Glutamatergic neuron (in vitro differentiated cells): ENCODE measurements at regions not wholly inside any gene's neighbourhood (a gene's known extent, or its start where the extent isn't known, plus 50 kb on each side); places are given as distances from the start of the nearest gene placed in this dataset.

Experiments used
- DNase-seq: peaks from one replicate; pipeline ENCODE4 v3.0.0; 2022
- H3K27ac Mint-ChIP-seq: one replicate; pipeline ENCODE4 v1.8.0; 2020; ENCODE audit warnings: mild to moderate bottlenecking, mixed read lengths, inconsistent platforms; ENCODE audit not compliant: unreplicated experiment
- H3K27me3 Mint-ChIP-seq: one replicate; pipeline ENCODE4 v1.8.0; 2020; ENCODE audit warnings: mild to moderate bottlenecking, moderate library complexity, mixed read lengths, inconsistent platforms; ENCODE audit not compliant: unreplicated experiment
- H3K36me3 Mint-ChIP-seq: one replicate; pipeline ENCODE4 v1.8.0; 2020; ENCODE audit warnings: mild to moderate bottlenecking, mixed read lengths, inconsistent platforms; ENCODE audit not compliant: unreplicated experiment
- H3K4me1 Mint-ChIP-seq: one replicate; pipeline ENCODE4 v1.8.0; 2020; ENCODE audit warnings: mild to moderate bottlenecking, low read depth, mixed read lengths, inconsistent platforms; ENCODE audit not compliant: unreplicated experiment
- H3K4me3 Mint-ChIP-seq: one replicate; pipeline ENCODE4 v1.8.0; 2020; ENCODE audit warnings: mild to moderate bottlenecking, mixed read lengths, inconsistent platforms; ENCODE audit not compliant: unreplicated experiment
- H3K9me3 Mint-ChIP-seq: one replicate; pipeline ENCODE4 v1.8.0; 2020; ENCODE audit warnings: mild to moderate bottlenecking, moderate library complexity, mixed read lengths, inconsistent platforms; ENCODE audit not compliant: unreplicated experiment
- CTCF ChIP-seq: fragments of 200-600 bp; sonication (generic); IDR thresholded peaks from one replicate; pipeline ENCODE4 v1.5.0; 2021; ENCODE audit not compliant: partially characterized antibody, unreplicated experiment

GRCh38 chr19:31817971-31818797, 468.9 kb upstream of the TSHZ3 start:
- no peak for DNase-seq
- peaks cover 6% of the 10 kb centered on the region for H3K9me3 Mint-ChIP-seq
- no peaks in the 10 kb centered on the region for H3K4me1 Mint-ChIP-seq
- no peak overlapping the region for H3K27ac Mint-ChIP-seq
- H3K27me3 Mint-ChIP-seq: peaks cover 1% of the 10 kb centered on the region
- TF ChIP-seq CTCF: no peak
- no peak overlapping the region for H3K4me3 Mint-ChIP-seq
- H3K36me3 Mint-ChIP-seq: no peaks in the 10 kb centered on the region

DNA sequence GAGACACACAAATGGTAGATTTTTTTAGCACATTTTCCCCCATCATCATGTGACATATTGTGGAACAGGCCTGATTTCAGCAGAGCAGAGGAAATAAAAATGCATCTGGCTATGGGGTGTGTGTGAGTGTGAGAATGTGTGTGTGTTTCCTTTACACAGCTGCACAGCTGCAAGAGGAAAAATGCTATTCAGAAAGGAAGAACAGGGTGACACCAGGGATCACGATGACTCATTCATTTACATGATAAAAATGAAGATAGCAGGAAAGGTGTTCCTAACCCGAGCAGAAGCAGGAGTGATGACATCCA, 469.5 kb upstream of the TSHZ3 start:
- Mint-ChIP-seq H3K27ac (no peak overlapping the region), H3K36me3 (no peaks in the 10 kb centered on the region), H3K27me3 (no peaks in the 10 kb centered on the region), H3K4me3 (no peak overlapping the region), H3K9me3 (peaks cover 4% of the 10 kb centered on the region), H3K4me1 (no peaks in the 10 kb centered on the region)
- no peak for DNase-seq
- TF ChIP-seq CTCF: no peak

DNA sequence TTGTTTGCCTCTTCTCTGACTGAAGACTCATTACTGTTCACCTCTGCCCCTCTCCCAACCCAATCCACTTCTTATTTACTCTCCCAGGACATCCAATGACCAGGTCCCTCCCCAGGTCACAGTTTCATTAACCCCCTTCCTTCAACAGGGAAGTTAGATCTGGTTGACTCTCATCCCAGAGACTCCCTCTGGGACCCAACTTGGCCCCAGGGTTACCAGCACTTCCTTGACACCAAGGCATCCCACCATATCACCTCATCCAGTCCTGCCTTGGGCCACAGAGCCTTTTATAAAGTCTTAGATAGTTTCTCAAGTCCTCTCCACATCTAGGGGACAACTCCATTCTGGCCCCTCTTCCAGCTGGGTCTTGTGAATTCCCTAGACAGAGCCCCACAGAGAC, 470.6 kb upstream of the TSHZ3 start:
- no peaks in the 10 kb centered on the region for H3K27me3 Mint-ChIP-seq

GRCh38 chr19:31821346-31821745, 472.1 kb upstream of the TSHZ3 start:
- TF ChIP-seq CTCF: no peak
- peaks cover 4% of the 10 kb centered on the region for H3K36me3 Mint-ChIP-seq
- DNase-seq: no peak
- H3K9me3 Mint-ChIP-seq: peaks cover 4% of the 10 kb centered on the region
- H3K4me3 Mint-ChIP-seq: no peak overlapping the region
- H3K4me1 Mint-ChIP-seq: no peaks in the 10 kb centered on the region
- H3K27ac Mint-ChIP-seq: no peak overlapping the region
- H3K27me3 Mint-ChIP-seq: no peaks in the 10 kb centered on the region

More for the DNA sequence above, 470.6 kb upstream of the TSHZ3 start:
- no peak for TF ChIP-seq CTCF
- DNase-seq: no peak
- H3K27ac Mint-ChIP-seq: no peak overlapping the region
- no peak overlapping the region for H3K4me3 Mint-ChIP-seq
- no peaks in the 10 kb centered on the region for H3K4me1 Mint-ChIP-seq
- no peaks in the 10 kb centered on the region for H3K36me3 Mint-ChIP-seq
- H3K9me3 Mint-ChIP-seq: peaks cover 4% of the 10 kb centered on the region
